ENCODE measurements at regions not wholly inside any gene's neighbourhood (a gene's known extent, or its start where the extent isn't known, plus 50 kb on each side); places are given as distances from the start of the nearest gene placed in this dataset.
A peak's percentile ranks its signal among the peaks of the same experiment; 100 is the strongest.

GRCh38 chr20:57843941-57844625 lies 134.3 kb upstream of the PMEPA1 start:
- no peak for ATAC-seq

GRCh38 chr20:57842720-57843119 lies 132.9 kb upstream of the PMEPA1 start:
- intact Hi-C loops (cut with DNase I): no loop called here
- DNase-seq (ENCODE audit: missing footprints) (no peak), ATAC-seq (no peak)

More at GRCh38 chr20:57843941-57844625, 134.3 kb upstream of the PMEPA1 start:
- no peak for DNase-seq (ENCODE audit: missing footprints)
- intact Hi-C loops (cut with DNase I): no loop called here

- ATAC-seq (no peak), DNase-seq (ENCODE audit: missing footprints) (no peak)
- intact Hi-C loops (cut with DNase I): no loop called here
Measured at GRCh38 chr20:57841297-57841866, 131.6 kb upstream of the PMEPA1 start.

GRCh38 chr20:57840504-57841296 lies 130.9 kb upstream of the PMEPA1 start:
- no peak for ATAC-seq
- no peak for DNase-seq (ENCODE audit: missing footprints)
- intact Hi-C loops (cut with DNase I): no loop called here

DNA sequence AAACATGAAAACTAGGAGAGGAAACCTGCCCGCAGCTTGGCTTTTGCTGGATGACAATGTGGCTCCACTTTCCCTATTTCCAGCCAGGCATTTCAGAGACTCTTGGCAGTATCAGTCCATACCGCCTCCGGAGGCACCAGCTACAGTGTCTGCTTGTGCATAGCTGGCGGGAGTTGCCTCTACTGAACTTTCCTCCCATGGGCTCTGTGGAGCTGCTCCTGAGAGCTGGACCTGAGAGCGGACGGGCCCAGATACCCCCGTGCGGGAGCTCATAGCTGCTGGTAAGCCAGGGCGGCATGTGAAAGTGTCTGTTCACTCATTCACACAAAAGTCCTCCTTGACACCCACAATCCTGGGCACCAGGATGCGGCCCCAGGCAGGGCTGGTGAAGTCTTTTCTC lies 130.3 kb upstream of the PMEPA1 start:
- DNase-seq (ENCODE audit: missing footprints): no peak
- intact Hi-C loops (cut with DNase I): no loop called here
- no peak for ATAC-seq

- intact Hi-C loops (cut with DNase I): no loop called here
- ATAC-seq (no peak), DNase-seq (ENCODE audit: missing footprints) (no peak)
Measured at GRCh38 chr20:57838670-57839151, 128.9 kb upstream of the PMEPA1 start.

- ATAC-seq (no peak), DNase-seq (ENCODE audit: missing footprints) (no peak)
- intact Hi-C loops (cut with DNase I): no loop called here
Measured at GRCh38 chr20:57837208-57838035, 127.6 kb upstream of the PMEPA1 start.

DNA sequence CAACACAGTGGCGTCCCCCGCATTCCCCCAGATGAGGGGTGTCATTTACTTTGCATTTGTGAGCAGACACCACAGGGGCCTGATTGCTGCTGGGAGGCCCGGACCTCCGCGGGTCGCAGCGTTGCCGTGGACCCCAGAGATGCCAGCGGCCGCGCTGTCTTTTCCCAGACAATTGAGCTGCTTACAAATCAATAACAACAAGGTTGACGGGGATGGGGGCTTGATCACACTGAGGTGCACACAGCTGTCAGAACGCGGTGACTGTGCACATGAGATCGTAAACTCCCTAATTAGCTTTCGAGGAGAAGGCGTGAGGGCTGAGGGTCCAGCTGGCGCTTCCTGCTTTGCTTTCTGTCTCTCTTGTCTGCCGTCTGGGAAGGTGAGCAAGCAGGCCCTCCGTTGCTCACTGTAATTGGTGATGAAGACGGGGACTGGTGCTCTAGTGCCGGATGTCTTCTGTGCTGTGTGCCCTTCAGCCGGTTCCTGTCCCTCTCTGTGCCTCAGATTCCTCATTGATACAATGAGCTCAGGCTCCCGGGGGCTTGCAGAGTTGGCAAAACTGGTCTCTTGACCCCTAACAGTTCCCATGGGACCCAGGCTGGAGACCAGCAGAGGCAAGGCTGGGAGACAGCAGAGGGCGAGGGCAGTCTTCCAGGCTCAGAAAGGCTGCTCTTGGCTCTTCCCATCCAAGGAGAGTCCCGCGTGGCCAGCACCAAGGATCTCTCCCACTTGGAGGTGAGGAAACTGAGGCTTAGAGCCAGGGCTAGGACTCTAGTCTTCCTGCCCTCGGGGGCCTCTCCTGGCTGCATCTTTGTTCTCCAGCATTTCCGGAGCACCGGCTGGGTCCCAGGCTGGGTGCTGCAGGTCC lies 126.0 kb upstream of the PMEPA1 start:
- DNase-seq (ENCODE audit: missing footprints): no peak
- ATAC-seq: no peak
- intact Hi-C loops (cut with DNase I): no loop called here

GRCh38 chr20:57835074-57835452 lies 125.2 kb upstream of the PMEPA1 start:
- no peak for DNase-seq (ENCODE audit: missing footprints)
- intact Hi-C loops (cut with DNase I): no loop called here
- no peak for ATAC-seq

- ATAC-seq: no peak
- no peak for DNase-seq (ENCODE audit: missing footprints)
- intact Hi-C loops (cut with DNase I): no loop called here
Measured at GRCh38 chr20:57834306-57835073, 124.7 kb upstream of the PMEPA1 start.

- DNase-seq (ENCODE audit: missing footprints) (no peak), ATAC-seq (no peak)
- intact Hi-C loops (cut with DNase I): no loop called here
Measured at GRCh38 chr20:57831993-57832585, 122.3 kb upstream of the PMEPA1 start.

GRCh38 chr20:57831326-57831992 lies 121.6 kb upstream of the PMEPA1 start:
- DNase-seq (ENCODE audit: missing footprints): no peak
- intact Hi-C loops (cut with DNase I): no loop called here
- peak; percentile 73 for ATAC-seq

DNA sequence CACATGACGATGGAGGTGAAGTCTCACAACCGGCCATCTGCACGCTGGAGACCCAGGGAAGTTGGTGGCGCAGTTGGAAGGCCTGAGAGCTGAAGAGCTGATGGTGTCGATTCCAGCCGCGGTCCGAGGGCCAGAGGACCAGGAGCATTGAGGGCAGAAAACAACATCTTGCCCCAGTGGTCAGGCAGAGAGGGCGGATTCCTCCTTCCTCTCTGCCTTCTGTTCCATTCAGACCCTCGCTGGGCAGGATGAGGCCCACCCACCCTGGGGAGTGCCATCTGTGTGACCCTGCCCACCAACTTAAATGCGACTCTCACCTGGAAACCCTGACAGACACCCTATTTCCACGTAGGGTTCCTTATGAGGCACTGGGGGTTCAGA lies 120.7 kb upstream of the PMEPA1 start:
- intact Hi-C loops (cut with DNase I): no loop called here

GRCh38 chr20:57829805-57830514 lies 120.1 kb upstream of the PMEPA1 start:
- intact Hi-C loops (cut with DNase I): no loop called here
- DNase-seq (ENCODE audit: missing footprints): no peak
- ATAC-seq: no peak

More for the DNA sequence above, 120.7 kb upstream of the PMEPA1 start:
- ATAC-seq (no peak), DNase-seq (ENCODE audit: missing footprints) (no peak)

GRCh38 chr20:57829336-57829735 lies 119.5 kb upstream of the PMEPA1 start:
- DNase-seq (ENCODE audit: missing footprints) (no peak), ATAC-seq (no peak)
- intact Hi-C loops (cut with DNase I): no loop called here

DNA sequence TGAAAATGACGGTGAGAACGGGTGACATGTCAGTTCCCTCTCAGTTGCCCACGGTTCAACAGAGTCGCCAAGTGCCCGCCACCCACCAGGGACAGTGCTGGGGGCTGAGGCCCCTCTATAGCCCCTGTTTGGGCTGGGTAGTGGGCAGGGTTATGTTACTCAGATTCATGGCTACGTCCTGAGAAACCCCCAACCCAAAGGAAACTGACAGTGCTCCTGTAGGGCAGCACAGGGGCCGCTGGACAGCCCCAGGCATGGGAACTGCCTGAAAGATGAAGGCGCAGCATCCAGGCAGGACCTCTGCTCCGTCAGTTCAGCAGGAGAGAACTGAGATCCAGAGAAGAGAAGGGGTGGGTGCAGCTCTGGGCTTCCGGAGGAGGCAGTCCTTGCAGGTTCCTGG lies 118.9 kb upstream of the PMEPA1 start:
- no peak for ATAC-seq
- intact Hi-C loops (cut with DNase I): no loop called here
- DNase-seq (ENCODE audit: missing footprints): no peak
